H9 (cell line): ENCODE measurements at regions not wholly inside any gene's neighbourhood (a gene's known extent, or its start where the extent isn't known, plus 50 kb on each side); places are given as distances from the start of the nearest gene placed in this dataset.

Source experiments
- DNase-seq: peaks from one replicate; pipeline ENCODE4 v3.0.0-alpha.2; 2017
- H2AFZ ChIP-seq: one replicate; pipeline ENCODE4 v1.6.1; 2013; ENCODE audit warnings: mild to moderate bottlenecking, low read length, control low read depth, moderate library complexity
- H2AK5ac ChIP-seq: 2 replicates; pipeline ENCODE4 v1.6.1; 2013; ENCODE audit warnings: low read length, control low read depth, mixed read lengths; ENCODE audit not compliant: insufficient read length
- H2BK120ac ChIP-seq: one replicate; pipeline ENCODE4 v1.6.1; 2013; ENCODE audit warnings: low read depth, mild to moderate bottlenecking, low read length, control low read depth, inconsistent platforms; ENCODE audit not compliant: poor library complexity, severe bottlenecking
- H2BK12ac ChIP-seq: 2 replicates; pipeline ENCODE4 v1.6.1; 2013; ENCODE audit warnings: low read length, control low read depth, mixed read lengths, low read depth; ENCODE audit not compliant: insufficient read length
- H2BK15ac ChIP-seq: 2 replicates; pipeline ENCODE4 v1.6.1; 2013; ENCODE audit warnings: low read depth, low read length, control low read depth
- H2BK20ac ChIP-seq: one replicate; pipeline ENCODE4 v1.6.1; 2013; ENCODE audit warnings: low read depth, mild to moderate bottlenecking, low read length, control low read depth, inconsistent platforms; ENCODE audit not compliant: poor library complexity, severe bottlenecking
- H2BK5ac ChIP-seq: 2 replicates; pipeline ENCODE4 v1.6.1; 2013; ENCODE audit warnings: low read length, control low read depth, mixed read lengths; ENCODE audit not compliant: insufficient read length
- H3K14ac ChIP-seq: 2 replicates; pipeline ENCODE4 v1.6.1; 2013; ENCODE audit warnings: low read length, control low read depth; ENCODE audit not compliant: insufficient read depth
- H3K18ac ChIP-seq: 2 replicates; pipeline ENCODE4 v1.6.1; 2013; ENCODE audit warnings: low read depth, mild to moderate bottlenecking, mixed read lengths, low read length, control low read depth; ENCODE audit not compliant: insufficient read length
- H3K23ac ChIP-seq: 2 replicates; pipeline ENCODE4 v1.6.1; 2013; ENCODE audit warnings: low read length, control low read depth, mixed read lengths, low read depth; ENCODE audit not compliant: insufficient read length
- H3K23me2 ChIP-seq: 2 replicates; pipeline ENCODE4 v1.6.1; 2013; ENCODE audit warnings: low read depth, mild to moderate bottlenecking, mixed read lengths, low read length, control low read depth; ENCODE audit not compliant: insufficient read length, poor library complexity, severe bottlenecking
- H3K27ac ChIP-seq: 2 replicates; pipeline ENCODE4 v1.5.1; 2013; ENCODE audit warnings: low read length, control low read depth, mixed read lengths, low read depth; ENCODE audit not compliant: insufficient read length
- H3K27me3 ChIP-seq: 2 replicates; pipeline ENCODE4 v1.6.1; 2013; ENCODE audit warnings: low read length, control low read depth, inconsistent platforms; ENCODE audit not compliant: insufficient read depth
- H3K4ac ChIP-seq: 2 replicates; pipeline ENCODE4 v1.6.1; 2013; ENCODE audit warnings: low read depth, mild to moderate bottlenecking, control low read depth, inconsistent platforms, low read length, moderate library complexity
- H3K4me1 ChIP-seq: 2 replicates; pipeline ENCODE4 v1.6.1; 2013; ENCODE audit warnings: low read length, control low read depth, inconsistent platforms; ENCODE audit not compliant: insufficient read depth
- H3K4me2 ChIP-seq: 2 replicates; pipeline ENCODE4 v1.6.1; 2013; ENCODE audit warnings: low read length, control low read depth, mixed read lengths; ENCODE audit not compliant: insufficient read length, insufficient read depth
- H3K56ac ChIP-seq: 2 replicates; pipeline ENCODE4 v1.6.1; 2013; ENCODE audit warnings: low read depth, mild to moderate bottlenecking, mixed read lengths, low read length, control low read depth; ENCODE audit not compliant: insufficient read length
- H3K79me1 ChIP-seq: 2 replicates; pipeline ENCODE4 v1.6.1; 2013; ENCODE audit warnings: low read depth, mild to moderate bottlenecking, moderate library complexity, low read length, control low read depth, inconsistent platforms; ENCODE audit not compliant: insufficient read depth, poor library complexity, severe bottlenecking
- H3K79me2 ChIP-seq: 2 replicates; pipeline ENCODE4 v1.6.1; 2013; ENCODE audit warnings: low read length, control low read depth, inconsistent platforms; ENCODE audit not compliant: insufficient read depth
- H3K9ac ChIP-seq: 2 replicates; pipeline ENCODE4 v1.6.1; 2013; ENCODE audit warnings: low read length, control low read depth, mixed read lengths; ENCODE audit not compliant: insufficient read length; ENCODE audit errors: extremely low read depth
- H3K9me3 ChIP-seq: one replicate; pipeline ENCODE4 v1.6.1; 2013; ENCODE audit warnings: low read depth, low read length, inconsistent platforms; ENCODE audit not compliant: control insufficient read depth
- H3T11ph ChIP-seq: one replicate; pipeline ENCODE4 v1.6.1; 2013; ENCODE audit warnings: mild to moderate bottlenecking, low read length, control low read depth, inconsistent platforms
- H4K20me1 ChIP-seq: one replicate; pipeline ENCODE4 v1.6.1; 2013; ENCODE audit not compliant: control insufficient read depth, insufficient read length, insufficient read depth
- H4K5ac ChIP-seq: 2 replicates; pipeline ENCODE4 v1.6.1; 2013; ENCODE audit warnings: low read depth, mild to moderate bottlenecking, mixed read lengths, low read length, control low read depth; ENCODE audit not compliant: insufficient read length
- H4K8ac ChIP-seq: replicated peaks from 2 replicates; pipeline ENCODE4 v1.6.1; 2013; ENCODE audit warnings: low read length, control low read depth, mixed read lengths, low read depth; ENCODE audit not compliant: insufficient read length
- H4K91ac ChIP-seq: 2 replicates; pipeline ENCODE4 v1.6.1; 2013; ENCODE audit warnings: low read depth, mild to moderate bottlenecking, moderate library complexity, mixed read lengths, low read length, control low read depth; ENCODE audit not compliant: insufficient read length
- H3K27ac Mint-ChIP-seq, 3 experiments: 2 replicates in 2 of 3; 3 replicates in 1 of 3; pipeline ENCODE4 v1.8.0; 2020 to 2021; ENCODE audit warnings: mixed read lengths in 3 of 3, mild to moderate bottlenecking in 1 of 3, moderate library complexity in 1 of 3
- H3K27me3 Mint-ChIP-seq: 2 replicates; pipeline ENCODE4 v1.8.0; 2021; ENCODE audit warnings: low read depth, mild to moderate bottlenecking, moderate library complexity, mixed read lengths
- H3K36me3 Mint-ChIP-seq, 3 experiments: 2 replicates in 2 of 3; 3 replicates in 1 of 3; pipeline ENCODE4 v1.8.0; 2020 to 2021; ENCODE audit warnings: low read depth in 3 of 3, mixed read lengths in 3 of 3; ENCODE audit not compliant: insufficient read depth in 1 of 3
- H3K4me1 Mint-ChIP-seq, 2 experiments: 2 replicates each; pipeline ENCODE4 v1.8.0; 2020; ENCODE audit warnings: mixed read lengths in 2 of 2
- H3K4me3 Mint-ChIP-seq, 2 experiments: 2 replicates in 1 of 2; 3 replicates in 1 of 2; pipeline ENCODE4 v1.8.0; 2020 to 2021; ENCODE audit warnings: mild to moderate bottlenecking in 2 of 2, mixed read lengths in 2 of 2, moderate library complexity in 1 of 2
- H3K9me3 Mint-ChIP-seq, 2 experiments: 2 replicates in 1 of 2; 3 replicates in 1 of 2; pipeline ENCODE4 v1.8.0; 2020; ENCODE audit warnings: mild to moderate bottlenecking in 2 of 2, mixed read lengths in 2 of 2, moderate library complexity in 1 of 2
- CTCF ChIP-seq: fragments of 200-600 bp; sonication (generic); conservative IDR thresholded peaks from 3 replicates; pipeline ENCODE4 v1.8.0; 2021; ENCODE audit warnings: antibody characterized with exemption, mild to moderate bottlenecking

DNA sequence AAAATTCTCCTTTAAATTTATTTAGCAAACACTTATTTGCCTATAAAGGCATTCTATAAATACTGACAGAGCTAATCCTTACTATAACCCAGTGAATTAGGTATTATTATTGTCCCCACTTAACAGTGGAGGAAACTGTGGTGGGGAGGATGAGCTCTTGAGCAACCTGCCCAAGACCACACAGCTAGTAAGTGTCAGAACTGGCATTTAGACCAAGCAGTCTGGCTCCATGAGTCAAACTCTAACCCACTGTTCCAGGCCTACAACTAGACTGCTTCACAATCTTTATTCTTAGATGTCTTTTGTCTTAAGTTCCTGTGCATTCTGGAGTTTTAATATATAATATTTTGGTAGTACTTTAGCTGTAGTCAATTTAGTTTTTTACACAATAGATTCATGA lies 530.8 kb downstream of the BCKDHB start:
- no peak overlapping the region for H3K4me3 Mint-ChIP-seq

More for the DNA sequence above, 530.8 kb downstream of the BCKDHB start:
- Histone ChIP-seq H3K79me2 (no peaks in the 10 kb centered on the region), H2BK20ac (no peak overlapping the region), H2BK12ac (no peak overlapping the region), H3K27me3 (no peaks in the 10 kb centered on the region), H4K20me1 (no peaks in the 10 kb centered on the region), H3K23ac (no peak overlapping the region), H3K4me1 (peaks cover 2% of the 10 kb centered on the region; the same call in 1 of the 2 replicates), H4K8ac (no peak overlapping the region), H4K5ac (no peak overlapping the region), H2BK120ac (no peak overlapping the region), H3K4ac (no peak overlapping the region), H4K91ac (no peak overlapping the region), H3K79me1 (no peaks in the 10 kb centered on the region), H2BK5ac (no peak overlapping the region), H2AK5ac (no peak overlapping the region), H3K27ac (no peak overlapping the region), H2AFZ (no peak overlapping the region), H3T11ph (no peak overlapping the region), H3K23me2 (no peaks in the 10 kb centered on the region), H3K9me3 (no peaks in the 10 kb centered on the region), H3K4me2 (no peak overlapping the region), H3K14ac (no peak overlapping the region), H3K9ac (no peak overlapping the region), H3K18ac (no peak overlapping the region), H2BK15ac (no peak overlapping the region), H3K56ac (no peak overlapping the region)
- no peaks in the 10 kb centered on the region for H3K27me3 Mint-ChIP-seq
- peaks cover 8 to 16% of the 10 kb centered on the region in 2 experiments for H3K4me1 Mint-ChIP-seq
- no peak for TF ChIP-seq CTCF
- no peaks in the 10 kb centered on the region; a peak in 2 of 5 replicates for H3K9me3 Mint-ChIP-seq
- no peak overlapping the region for H3K27ac Mint-ChIP-seq
- H3K36me3 Mint-ChIP-seq = no peaks in the 10 kb centered on the region
- no peak for DNase-seq
